HG02759 (cell line): ENCODE measurements at regions not wholly inside any gene's neighbourhood (a gene's known extent, or its start where the extent isn't known, plus 50 kb on each side); places are given as distances from the start of the nearest gene placed in this dataset.

Source experiments
- ATAC-seq: cut with Tn5 transposase; IDR thresholded peaks from one replicate; pipeline ENCODE4 v1.9.1; 2021; ENCODE audit warnings: mild to moderate bottlenecking, moderate library complexity; ENCODE audit not compliant: unreplicated experiment

GRCh38 chr15:96273317-96274086 lies 57.0 kb upstream of the NR2F2 start:
- peak; percentile 61 for ATAC-seq

- ATAC-seq, result no peak
Measured at GRCh38 chr15:96274087-96274440, 56.4 kb upstream of the NR2F2 start.

GRCh38 chr15:96274698-96275097 lies 55.8 kb upstream of the NR2F2 start:
- ATAC-seq, result no peak

- no peak for ATAC-seq
Measured at GRCh38 chr15:96276438-96277210, 53.9 kb upstream of the NR2F2 start.
